ENCODE measurements at regions not wholly inside any gene's neighbourhood (a gene's known extent, or its start where the extent isn't known, plus 50 kb on each side); places are given as distances from the start of the nearest gene placed in this dataset.
"Not testable (repeated sequence)": the region's sequence is repeated elsewhere in the genome, so short reads cannot be mapped to it uniquely, and the experiment has no call there.

GRCh38 chr11:39569789-39570188 is 1889.7 kb downstream of the LRRC4C start:
- no peak for TF ChIP-seq POLR2A (IDR thresholded peaks at IDR 0.05; ENCODE audit: low read depth, low read length)
- TF ChIP-seq POLR2AphosphoS5 (IDR thresholded peaks at IDR 0.05; ENCODE audit: low read depth, low read length): no peak
- TF ChIP-seq TAF1 (IDR thresholded peaks at IDR 0.05; ENCODE audit: borderline replicate concordance, low read depth, low read length): no peak
- FAIRE-seq: no peak
- no peak for DNase-seq (ENCODE audit: insufficient read length)

GRCh38 chr11:39542460-39542859 is 1917.0 kb downstream of the LRRC4C start:
- DNase-seq (ENCODE audit: insufficient read length) (no peak), FAIRE-seq (no peak)
- TF ChIP-seq TAF1 (IDR thresholded peaks at IDR 0.05; ENCODE audit: borderline replicate concordance, low read depth, low read length) (no peak), POLR2A (IDR thresholded peaks at IDR 0.05; ENCODE audit: low read depth, low read length) (no peak), POLR2AphosphoS5 (IDR thresholded peaks at IDR 0.05; ENCODE audit: low read depth, low read length) (no peak)

GRCh38 chr11:39541945-39542351 is 1917.5 kb downstream of the LRRC4C start:
- TF ChIP-seq POLR2A (IDR thresholded peaks at IDR 0.05; ENCODE audit: low read depth, low read length) (no peak), POLR2AphosphoS5 (IDR thresholded peaks at IDR 0.05; ENCODE audit: low read depth, low read length) (no peak), TAF1 (IDR thresholded peaks at IDR 0.05; ENCODE audit: borderline replicate concordance, low read depth, low read length) (no peak)
- FAIRE-seq (no peak), DNase-seq (ENCODE audit: insufficient read length) (no peak)

- DNase-seq (ENCODE audit: insufficient read length); FAIRE-seq: not testable (repeated sequence)
These were observed 1923.1 kb downstream of the LRRC4C start for GRCh38 chr11:39536323-39536722.
